ENCODE measurements at regions not wholly inside any gene's neighbourhood (a gene's known extent, or its start where the extent isn't known, plus 50 kb on each side); places are given as distances from the start of the nearest gene placed in this dataset.
"Not testable (repeated sequence)": the region's sequence is repeated elsewhere in the genome, so short reads cannot be mapped to it uniquely, and the experiment has no call there.

- DNase-seq = peak; percentile 74
Observed at GRCh38 chr14:58755031-58755925, 117.5 kb downstream of the DACT1 start.

- no peak for DNase-seq
Observed at GRCh38 chr14:58760121-58760520, 122.4 kb downstream of the DACT1 start.

- DNase-seq = no peak
Observed at GRCh38 chr14:58762629-58763028, 124.9 kb downstream of the DACT1 start.

GRCh38 chr14:58763210-58763609, 125.4 kb downstream of the DACT1 start:
- DNase-seq = no peak

DNA sequence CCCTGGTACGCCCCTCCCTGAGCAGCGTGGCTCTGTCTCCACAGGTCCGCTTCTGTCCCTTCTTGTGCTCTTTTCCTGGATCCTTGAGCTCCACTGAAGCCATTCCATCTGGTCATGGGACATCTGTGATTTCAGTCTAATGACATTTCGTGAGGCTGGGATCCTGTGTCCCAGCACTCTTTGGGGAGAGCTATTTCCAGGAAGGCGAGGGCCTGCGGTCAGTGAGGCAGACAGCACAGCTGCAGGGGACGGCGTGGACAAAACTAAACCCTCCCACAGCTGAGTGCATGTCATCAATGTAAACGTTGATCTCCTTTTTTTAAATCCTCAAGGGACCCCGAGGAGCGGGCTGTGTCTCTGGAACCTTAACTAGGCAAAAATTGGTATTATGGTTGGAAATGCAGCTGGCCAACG, 127.7 kb downstream of the DACT1 start:
- no peak for DNase-seq

- DNase-seq = no peak
Observed at GRCh38 chr14:58765843-58766242, 128.1 kb downstream of the DACT1 start.

DNA sequence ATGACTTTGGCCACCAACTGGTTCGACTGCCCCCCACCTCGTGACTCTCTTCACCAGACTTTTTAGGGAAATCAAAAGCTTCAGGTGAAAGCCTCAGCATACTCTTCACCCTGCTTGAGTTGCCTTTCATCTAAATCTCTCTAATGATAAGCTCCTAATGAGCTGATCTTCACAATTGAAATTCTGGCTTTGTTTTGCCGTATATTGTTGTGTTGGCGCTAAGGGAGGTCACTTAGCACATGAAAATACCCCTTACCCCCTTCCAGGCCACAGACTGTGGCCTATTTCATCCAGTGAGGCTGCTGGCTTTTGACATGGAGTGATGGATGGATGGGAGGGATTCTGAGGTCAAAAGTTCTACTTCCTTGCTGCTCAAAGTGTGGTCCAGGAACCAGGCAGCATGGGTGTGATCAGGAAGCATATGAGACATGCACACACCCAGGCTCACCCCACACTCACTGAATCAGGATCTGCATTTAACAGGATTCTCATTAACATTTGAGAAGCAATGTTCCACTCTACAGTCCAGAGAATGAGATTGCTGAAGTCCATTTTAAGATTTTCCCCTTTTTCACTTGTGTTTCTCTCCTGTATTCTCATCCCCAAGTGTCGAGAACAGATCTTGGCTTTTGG, 131.4 kb downstream of the DACT1 start:
- no peak for DNase-seq

DNA sequence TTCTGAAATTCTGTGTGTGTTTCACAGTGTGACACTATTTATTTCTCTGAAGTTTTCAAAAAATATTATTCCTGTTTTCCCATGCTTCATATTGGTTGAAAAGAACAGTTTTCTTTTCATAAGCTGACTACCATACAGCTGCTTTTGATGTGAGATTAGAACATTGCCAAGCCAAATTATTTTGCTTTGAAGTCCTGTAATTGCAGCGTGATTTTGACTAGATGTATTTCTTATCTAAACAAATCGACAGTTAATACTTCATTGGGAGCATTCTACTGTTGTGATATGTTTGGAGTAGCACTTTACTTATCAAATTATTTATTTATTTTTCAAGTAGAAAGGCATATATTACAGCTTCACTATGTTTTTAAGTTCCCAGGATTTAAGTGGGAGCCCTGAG, 132.0 kb downstream of the DACT1 start:
- DNase-seq = no peak

DNA sequence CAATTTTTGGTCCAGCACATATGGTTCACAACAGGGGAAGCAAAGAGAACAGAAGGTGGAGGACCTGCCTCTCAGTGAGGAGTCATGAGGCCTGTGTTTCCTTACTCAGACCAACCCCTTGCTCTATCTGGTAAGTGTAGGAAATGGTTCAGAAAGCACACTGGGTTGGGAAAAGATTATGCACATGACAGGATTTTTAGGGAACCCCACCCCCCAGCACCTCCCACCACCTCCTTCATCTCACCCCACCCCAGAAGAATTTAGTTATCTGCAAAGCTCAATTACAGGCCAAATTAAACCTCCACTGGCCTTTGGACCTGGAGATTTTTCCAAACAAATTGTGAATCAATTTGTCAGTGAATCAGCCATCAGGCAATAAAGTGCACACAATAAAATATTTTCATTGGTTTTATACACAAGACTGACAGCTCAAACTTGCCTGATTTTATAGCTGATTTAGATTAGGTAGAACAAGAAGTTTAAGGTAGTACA, 132.8 kb downstream of the DACT1 start:
- DNase-seq = no peak

- no peak for DNase-seq
Observed at GRCh38 chr14:58771016-58771415, 133.3 kb downstream of the DACT1 start.

- DNase-seq = peak; percentile 13
Observed at GRCh38 chr14:58772116-58772515, 134.4 kb downstream of the DACT1 start.

GRCh38 chr14:58772794-58773620, 135.2 kb downstream of the DACT1 start:
- DNase-seq = no peak

GRCh38 chr14:58774531-58774930, 136.8 kb downstream of the DACT1 start:
- DNase-seq = no peak

DNA sequence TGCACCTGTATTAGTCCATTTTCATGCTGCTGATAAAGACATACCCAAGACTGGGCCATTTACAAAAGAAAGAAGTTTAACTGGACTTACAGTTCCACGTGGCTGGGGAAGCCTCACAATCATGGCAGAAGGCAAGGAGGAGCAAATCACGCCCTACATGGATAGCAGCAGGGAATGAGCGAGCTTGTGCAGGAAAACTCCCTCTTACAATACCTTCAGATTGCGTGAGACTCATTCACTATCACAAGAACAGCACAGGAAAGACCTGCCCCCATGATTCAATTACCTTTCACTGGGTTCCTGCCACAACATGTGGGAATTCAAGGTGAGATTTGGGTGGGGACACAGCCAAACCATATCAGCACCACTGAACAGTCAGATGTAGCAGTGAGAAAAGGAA, 137.4 kb downstream of the DACT1 start:
- not testable (repeated sequence) for DNase-seq

DNA sequence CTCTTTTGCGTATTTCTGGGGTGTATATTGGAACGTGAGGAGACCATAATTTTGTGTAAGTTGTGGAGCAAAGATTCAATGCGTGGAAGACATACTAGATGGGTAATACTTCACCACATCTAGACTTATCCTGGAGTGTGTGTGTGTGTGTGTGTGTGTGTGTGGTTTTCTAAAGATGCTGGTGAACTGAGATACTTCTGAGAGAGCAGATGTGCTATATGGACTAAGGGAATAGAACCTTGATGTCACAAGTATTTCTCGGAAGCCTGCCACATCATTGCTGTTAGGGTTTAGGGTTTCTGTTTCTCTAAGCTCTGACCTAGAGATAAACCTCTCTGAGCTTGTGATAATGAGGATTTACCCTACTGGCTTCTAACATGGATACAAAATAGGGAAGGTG, 138.8 kb downstream of the DACT1 start:
- no peak for DNase-seq

- no peak for DNase-seq
Observed at GRCh38 chr14:58777541-58777979, 139.8 kb downstream of the DACT1 start.

DNA sequence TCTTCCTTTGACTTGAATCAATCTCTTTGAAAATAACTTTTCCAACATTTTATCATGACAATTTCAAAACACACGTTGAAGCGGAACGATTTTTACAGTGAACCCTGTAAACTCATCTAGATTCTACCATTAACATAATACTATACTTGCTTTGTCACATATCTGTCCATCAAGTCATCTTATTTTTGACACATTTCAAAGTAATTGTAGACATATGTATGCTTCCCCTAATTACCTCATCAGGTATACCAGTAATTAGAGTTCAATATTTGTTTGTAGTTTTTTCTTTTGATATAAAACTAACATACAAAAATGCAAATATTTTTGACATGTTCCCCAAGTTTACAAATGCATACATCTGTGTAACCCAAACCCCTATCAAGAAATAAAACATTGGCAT, 140.4 kb downstream of the DACT1 start:
- no peak for DNase-seq

GRCh38 chr14:58779376-58779775, 141.6 kb downstream of the DACT1 start:
- no peak for DNase-seq

- DNase-seq = no peak
Observed at GRCh38 chr14:58780185-58780584, 142.4 kb downstream of the DACT1 start.

- no peak for DNase-seq
Observed at GRCh38 chr14:58780605-58781004, 142.8 kb downstream of the DACT1 start.

DNA sequence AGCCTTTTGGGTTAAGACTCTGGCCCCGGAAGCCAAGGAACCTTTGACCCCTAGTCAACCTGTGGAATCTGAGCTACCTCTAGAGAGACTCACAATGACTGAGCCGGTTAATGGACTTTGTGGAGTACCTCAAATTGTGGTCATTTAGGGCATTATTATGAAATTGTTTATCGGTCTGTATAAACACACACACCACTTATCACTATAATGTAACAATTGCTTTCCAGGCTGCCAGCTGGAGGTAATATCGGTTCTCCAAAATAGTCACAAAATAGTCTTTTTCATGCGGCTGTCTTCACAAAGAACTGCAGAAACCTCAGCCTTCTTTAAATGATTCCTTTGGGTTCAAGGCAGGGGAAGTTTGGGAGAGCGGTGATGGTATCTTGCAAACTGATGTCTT, 144.2 kb downstream of the DACT1 start:
- no peak for DNase-seq

- DNase-seq = no peak
Observed at GRCh38 chr14:58783792-58784511, 146.2 kb downstream of the DACT1 start.

DNA sequence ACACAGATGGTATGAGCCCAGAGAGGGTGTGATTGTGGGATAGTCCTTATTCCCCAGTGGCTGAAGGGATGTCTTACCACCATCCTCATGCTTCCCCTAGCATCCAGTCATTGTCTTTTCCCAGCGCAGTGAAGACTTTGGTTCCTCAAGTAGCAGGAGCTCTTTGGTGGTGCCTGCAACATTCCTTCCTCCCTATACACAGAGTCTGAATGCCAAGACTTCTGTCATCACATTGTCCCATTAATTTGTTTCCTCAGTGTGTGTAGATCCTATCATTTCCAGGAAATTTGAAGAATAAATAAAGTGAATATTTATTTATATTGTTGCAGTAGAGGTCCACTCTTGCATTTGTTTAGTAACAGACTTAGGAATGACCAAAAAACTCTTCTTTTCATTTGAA, 147.2 kb downstream of the DACT1 start:
- DNase-seq = no peak

Data from NCI-H1105 (cell line).